ENCODE measurements at regions not wholly inside any gene's neighbourhood (a gene's known extent, or its start where the extent isn't known, plus 50 kb on each side); places are given as distances from the start of the nearest gene placed in this dataset.

DNA sequence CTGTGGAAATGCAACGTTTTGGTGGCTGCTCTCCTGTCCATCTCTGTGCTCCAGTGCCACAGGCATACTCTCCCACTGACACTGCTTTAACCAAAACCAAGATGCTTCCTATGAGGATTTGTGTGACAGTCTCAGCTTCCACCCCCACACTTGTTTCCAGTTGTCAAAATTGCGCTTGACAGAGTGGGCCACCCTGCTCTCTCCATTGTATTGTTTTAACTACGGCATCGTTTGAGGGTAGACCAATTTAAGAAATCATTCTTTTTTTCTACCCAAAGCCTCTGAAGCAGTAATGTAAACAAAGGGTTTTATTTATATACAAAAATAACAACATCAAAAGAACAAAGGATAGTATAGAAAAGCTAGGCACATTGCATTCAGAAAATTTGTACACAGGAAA lies 178.0 kb downstream of the INHBA start:
- Histone ChIP-seq H3K4me1 (ENCODE audit: insufficient read depth, poor library complexity, severe bottlenecking) (no peaks in the 10 kb centered on the region), H3K27me3 (ENCODE audit: insufficient read depth, poor library complexity, severe bottlenecking) (no peaks in the 10 kb centered on the region), H3K27ac (ENCODE audit: poor library complexity, severe bottlenecking) (no peak overlapping the region), H3K4me3 (ENCODE audit: severe bottlenecking) (no peak overlapping the region), H3K36me3 (ENCODE audit: low read depth) (no peaks in the 10 kb centered on the region), H3K9me3 (ENCODE audit: severe bottlenecking) (no peaks in the 10 kb centered on the region)
- no peak for DNase-seq (ENCODE audit: low spot score)
- no peak for ATAC-seq (ENCODE audit: low read depth)
- TF ChIP-seq, protein P1, sequence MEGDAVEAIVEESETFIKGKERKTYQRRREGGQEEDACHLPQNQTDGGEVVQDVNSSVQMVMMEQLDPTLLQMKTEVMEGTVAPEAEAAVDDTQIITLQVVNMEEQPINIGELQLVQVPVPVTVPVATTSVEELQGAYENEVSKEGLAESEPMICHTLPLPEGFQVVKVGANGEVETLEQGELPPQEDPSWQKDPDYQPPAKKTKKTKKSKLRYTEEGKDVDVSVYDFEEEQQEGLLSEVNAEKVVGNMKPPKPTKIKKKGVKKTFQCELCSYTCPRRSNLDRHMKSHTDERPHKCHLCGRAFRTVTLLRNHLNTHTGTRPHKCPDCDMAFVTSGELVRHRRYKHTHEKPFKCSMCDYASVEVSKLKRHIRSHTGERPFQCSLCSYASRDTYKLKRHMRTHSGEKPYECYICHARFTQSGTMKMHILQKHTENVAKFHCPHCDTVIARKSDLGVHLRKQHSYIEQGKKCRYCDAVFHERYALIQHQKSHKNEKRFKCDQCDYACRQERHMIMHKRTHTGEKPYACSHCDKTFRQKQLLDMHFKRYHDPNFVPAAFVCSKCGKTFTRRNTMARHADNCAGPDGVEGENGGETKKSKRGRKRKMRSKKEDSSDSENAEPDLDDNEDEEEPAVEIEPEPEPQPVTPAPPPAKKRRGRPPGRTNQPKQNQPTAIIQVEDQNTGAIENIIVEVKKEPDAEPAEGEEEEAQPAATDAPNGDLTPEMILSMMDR (IDR thresholded peaks at IDR 0.05; ENCODE audit: poor library complexity, severe bottlenecking), result no peak

DNA sequence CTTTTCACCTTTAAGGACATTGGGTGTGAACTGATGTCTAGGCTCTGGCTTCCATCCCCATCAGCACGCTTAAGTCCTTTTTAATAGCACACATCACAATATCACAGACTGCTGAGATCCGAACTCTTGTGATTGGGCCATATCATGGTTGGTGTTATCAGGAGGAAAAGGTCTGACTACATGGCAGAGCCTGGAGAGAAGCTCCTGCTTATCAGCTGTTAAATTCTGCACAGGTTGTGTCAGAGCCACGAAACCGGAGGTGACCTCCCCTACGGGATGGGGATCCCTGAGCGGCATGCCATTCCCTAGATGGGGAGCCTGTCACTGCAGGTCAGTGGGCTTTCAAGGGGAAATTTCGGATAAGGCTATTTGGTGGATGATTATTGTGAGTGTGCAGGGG lies 182.4 kb downstream of the INHBA start:
- H3K36me3 ChIP-seq (ENCODE audit: low read depth), result no peaks in the 10 kb centered on the region
- H3K4me3 ChIP-seq (ENCODE audit: severe bottlenecking), result no peak overlapping the region
- DNase-seq (ENCODE audit: low spot score) (no peak), ATAC-seq (ENCODE audit: low read depth) (no peak)
- no peak overlapping the region for H3K27ac ChIP-seq (ENCODE audit: poor library complexity, severe bottlenecking)
- no peaks in the 10 kb centered on the region for H3K4me1 ChIP-seq (ENCODE audit: insufficient read depth, poor library complexity, severe bottlenecking)
- TF ChIP-seq, protein P1 (IDR thresholded peaks at IDR 0.05; ENCODE audit: poor library complexity, severe bottlenecking), result no peak
- H3K9me3 ChIP-seq (ENCODE audit: severe bottlenecking), result no peaks in the 10 kb centered on the region
- H3K27me3 ChIP-seq (ENCODE audit: insufficient read depth, poor library complexity, severe bottlenecking), result no peaks in the 10 kb centered on the region

DNA sequence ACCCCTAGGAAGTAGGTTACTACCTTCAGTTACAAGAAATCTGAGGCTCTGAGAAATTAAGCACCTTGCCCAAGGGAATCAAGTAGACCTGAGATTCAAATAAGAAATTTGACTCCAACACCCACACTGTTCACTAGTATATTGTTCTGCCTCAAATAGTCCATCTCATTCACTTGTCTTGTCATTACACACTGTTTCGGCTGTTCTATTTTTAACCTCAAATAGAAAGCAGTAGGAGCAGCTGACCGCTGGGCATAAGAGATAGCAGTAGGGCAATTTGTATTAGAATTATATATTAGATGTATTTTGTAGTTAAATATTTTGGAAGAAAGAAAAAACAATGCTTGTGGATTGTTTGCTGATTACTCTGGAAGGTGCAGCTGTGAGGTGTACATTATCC lies 185.1 kb downstream of the INHBA start:
- Histone ChIP-seq H3K4me3 (ENCODE audit: severe bottlenecking) (no peak overlapping the region), H3K27ac (ENCODE audit: poor library complexity, severe bottlenecking) (no peak overlapping the region), H3K4me1 (ENCODE audit: insufficient read depth, poor library complexity, severe bottlenecking) (no peaks in the 10 kb centered on the region), H3K36me3 (ENCODE audit: low read depth) (no peaks in the 10 kb centered on the region), H3K27me3 (ENCODE audit: insufficient read depth, poor library complexity, severe bottlenecking) (no peaks in the 10 kb centered on the region), H3K9me3 (ENCODE audit: severe bottlenecking) (no peaks in the 10 kb centered on the region)
- DNase-seq (ENCODE audit: low spot score), result no peak
- TF ChIP-seq, protein P1 (IDR thresholded peaks at IDR 0.05; ENCODE audit: poor library complexity, severe bottlenecking), result no peak
- no peak for ATAC-seq (ENCODE audit: low read depth)

DNA sequence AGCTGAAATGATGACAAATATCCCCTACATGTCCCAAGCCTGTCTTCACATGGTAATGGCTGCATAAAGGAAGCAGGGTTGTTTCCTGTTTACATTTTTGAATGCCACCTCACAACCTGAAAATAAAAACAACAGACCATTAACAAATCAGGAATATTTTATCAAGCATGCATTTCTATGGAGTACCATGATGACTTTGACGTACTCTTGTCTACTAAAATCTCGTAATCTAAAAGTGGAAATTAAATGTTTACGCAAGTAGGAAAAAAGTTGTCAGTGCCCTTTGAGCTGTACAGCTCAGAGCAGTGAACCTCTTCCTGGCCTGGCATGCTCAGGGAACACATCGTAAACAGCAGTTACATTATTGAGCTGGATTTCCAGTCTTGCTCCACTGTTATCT lies 194.1 kb downstream of the INHBA start:
- TF ChIP-seq, protein P1 (IDR thresholded peaks at IDR 0.05; ENCODE audit: poor library complexity, severe bottlenecking), result no peak
- Histone ChIP-seq H3K9me3 (ENCODE audit: severe bottlenecking) (no peaks in the 10 kb centered on the region), H3K27me3 (ENCODE audit: insufficient read depth, poor library complexity, severe bottlenecking) (no peaks in the 10 kb centered on the region), H3K36me3 (ENCODE audit: low read depth) (no peaks in the 10 kb centered on the region), H3K4me3 (ENCODE audit: severe bottlenecking) (no peak overlapping the region), H3K27ac (ENCODE audit: poor library complexity, severe bottlenecking) (no peak overlapping the region), H3K4me1 (ENCODE audit: insufficient read depth, poor library complexity, severe bottlenecking) (no peaks in the 10 kb centered on the region)
- ATAC-seq (ENCODE audit: low read depth) (no peak), DNase-seq (ENCODE audit: low spot score) (no peak)

DNA sequence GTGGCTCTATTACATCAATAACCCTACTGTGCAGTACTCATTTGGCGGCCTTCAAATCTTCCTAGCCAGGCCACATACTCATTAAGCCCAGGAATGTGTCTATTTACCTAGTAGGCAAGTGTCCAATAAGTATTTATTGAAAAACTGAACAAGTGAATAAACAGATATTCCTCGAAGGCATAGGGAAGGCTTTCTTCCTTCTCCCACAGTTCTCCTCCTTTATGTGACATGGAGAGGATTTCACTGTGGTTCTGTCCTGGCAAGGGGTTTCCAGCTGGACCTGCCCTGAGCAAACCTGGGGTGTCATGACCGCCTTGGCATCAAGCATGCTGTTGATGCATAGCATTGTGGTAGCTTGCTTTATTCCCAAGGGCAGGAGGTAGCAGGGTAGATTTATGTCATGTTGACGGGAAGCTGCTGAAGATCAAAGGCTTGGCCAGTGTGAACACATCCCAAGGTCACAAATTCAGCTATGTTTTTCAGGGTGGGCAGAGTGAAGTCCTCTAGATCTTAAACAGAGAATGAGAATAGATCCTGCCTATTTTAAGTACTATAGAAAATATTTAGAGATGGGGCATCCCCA lies 195.1 kb downstream of the INHBA start:
- ATAC-seq (ENCODE audit: low read depth) (no peak), DNase-seq (ENCODE audit: low spot score) (no peak)
- no peak overlapping the region for H3K4me3 ChIP-seq (ENCODE audit: severe bottlenecking)
- H3K4me1 ChIP-seq (ENCODE audit: insufficient read depth, poor library complexity, severe bottlenecking), result no peaks in the 10 kb centered on the region
- no peaks in the 10 kb centered on the region for H3K36me3 ChIP-seq (ENCODE audit: low read depth)
- TF ChIP-seq, protein P1 (IDR thresholded peaks at IDR 0.05; ENCODE audit: poor library complexity, severe bottlenecking), result no peak
- H3K9me3 ChIP-seq (ENCODE audit: severe bottlenecking), result no peaks in the 10 kb centered on the region
- no peaks in the 10 kb centered on the region for H3K27me3 ChIP-seq (ENCODE audit: insufficient read depth, poor library complexity, severe bottlenecking)
- no peak overlapping the region for H3K27ac ChIP-seq (ENCODE audit: poor library complexity, severe bottlenecking)
